GM12891 (cell line): ENCODE measurements at regions not wholly inside any gene's neighbourhood (a gene's known extent, or its start where the extent isn't known, plus 50 kb on each side); places are given as distances from the start of the nearest gene placed in this dataset.

ENCODE experiments used
- PAX5 ChIP-seq: IDR thresholded peaks from 2 replicates; pipeline ENCODE4 v1.6.1; 2011; ENCODE audit warnings: low read length, moderate library complexity, mild to moderate bottlenecking; ENCODE audit not compliant: insufficient read depth, severe bottlenecking
- POLR2A ChIP-seq: IDR thresholded peaks from 2 replicates; pipeline ENCODE4 v1.6.1; 2011; ENCODE audit warnings: low read depth, low read length, control low read depth
- POLR2AphosphoS5 ChIP-seq: IDR thresholded peaks from 2 replicates; pipeline ENCODE4 v1.6.1; 2011; ENCODE audit warnings: low read depth, low read length, control low read depth
- POU2F2 ChIP-seq: IDR thresholded peaks from 2 replicates; pipeline ENCODE4 v1.6.1; 2011; ENCODE audit warnings: low read depth, mild to moderate bottlenecking, control low read depth, low read length, moderate library complexity

GRCh38 chr1:168410464-168410863 is 129.8 kb downstream of the TBX19 start:
- TF ChIP-seq POLR2AphosphoS5 (no peak), PAX5 (no peak), POLR2A (no peak), POU2F2 (no peak)
